Cardiac septum (tissue), 1 donor: ENCODE measurements at regions not wholly inside any gene's neighbourhood (a gene's known extent, or its start where the extent isn't known, plus 50 kb on each side); places are given as distances from the start of the nearest gene placed in this dataset.

Experiments
- DNase-seq: peaks from one replicate; pipeline ENCODE4 v3.0.0-alpha.2; 2020; ENCODE audit warnings: low spot score
- intact Hi-C: fragments of 100-400 bp; cut with DNase I; formaldehyde crosslinking; loops from one replicate; pipeline ENCODE4 v1.14.0; 2022
- donor health status: DM: no; HTN: no; CAD: no.

DNA sequence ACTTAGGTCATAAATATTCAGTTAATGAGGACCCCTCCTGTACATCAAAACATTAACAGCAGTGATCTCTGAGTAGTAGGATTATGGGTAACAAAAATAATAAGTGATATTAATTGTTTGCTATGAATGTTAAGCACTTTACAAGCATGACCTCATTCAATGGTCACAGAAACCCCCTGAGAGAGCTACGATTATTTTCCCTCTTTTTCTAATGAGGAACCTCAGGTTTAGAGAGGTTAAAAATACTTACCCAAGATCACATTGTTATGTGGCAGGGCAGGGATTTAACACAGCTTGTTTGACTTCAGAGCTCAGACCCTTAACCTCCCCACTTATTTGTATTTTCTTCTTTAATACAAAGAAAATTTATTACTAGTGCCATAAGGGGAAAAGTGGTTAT, 228.2 kb downstream of the TBL1XR1 start:
- intact Hi-C loops: no loop called here

DNA sequence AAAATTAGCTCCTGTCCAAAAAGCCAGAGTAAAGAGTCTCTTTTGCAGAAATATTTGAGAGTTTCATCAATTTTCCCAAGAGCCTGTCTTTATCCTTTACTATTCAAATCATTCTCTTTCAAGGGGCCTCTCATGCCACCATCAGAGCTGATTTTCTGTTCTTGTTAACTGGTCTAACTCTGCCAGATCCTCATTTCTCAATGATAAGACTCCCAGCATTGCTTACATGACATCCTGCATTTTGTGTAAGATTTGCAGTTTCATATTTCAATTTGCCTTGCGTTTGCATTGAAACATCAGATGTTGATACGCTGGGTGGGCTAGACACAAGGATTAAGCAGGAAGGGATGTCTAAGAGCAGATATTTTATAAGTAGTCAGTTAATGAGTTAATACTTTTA, 228.7 kb downstream of the TBL1XR1 start:
- intact Hi-C loops: no loop called here

More for the DNA sequence above, 228.2 kb downstream of the TBL1XR1 start:
- no peak for DNase-seq

DNA sequence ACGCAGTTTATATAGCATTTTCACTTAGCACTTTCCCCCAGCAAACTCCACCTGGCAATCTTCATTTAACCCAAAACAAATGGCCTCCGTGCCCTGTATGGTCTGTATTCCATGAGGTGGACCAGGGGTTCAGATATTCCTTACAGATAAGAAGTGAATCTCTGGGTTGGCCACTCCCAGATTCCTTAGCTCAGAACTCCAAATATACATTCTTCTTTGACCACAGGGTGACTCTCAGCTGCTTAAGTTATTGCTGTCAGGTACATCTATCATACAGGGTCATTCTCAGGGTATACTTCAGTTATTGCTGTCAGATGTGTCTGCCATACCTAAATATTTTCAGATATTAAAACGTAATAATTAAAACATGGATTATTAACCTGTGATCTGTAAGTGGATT, 229.8 kb downstream of the TBL1XR1 start:
- DNase-seq: no peak
- intact Hi-C loops: no loop called here

More for the DNA sequence above, 228.7 kb downstream of the TBL1XR1 start:
- DNase-seq: no peak

DNA sequence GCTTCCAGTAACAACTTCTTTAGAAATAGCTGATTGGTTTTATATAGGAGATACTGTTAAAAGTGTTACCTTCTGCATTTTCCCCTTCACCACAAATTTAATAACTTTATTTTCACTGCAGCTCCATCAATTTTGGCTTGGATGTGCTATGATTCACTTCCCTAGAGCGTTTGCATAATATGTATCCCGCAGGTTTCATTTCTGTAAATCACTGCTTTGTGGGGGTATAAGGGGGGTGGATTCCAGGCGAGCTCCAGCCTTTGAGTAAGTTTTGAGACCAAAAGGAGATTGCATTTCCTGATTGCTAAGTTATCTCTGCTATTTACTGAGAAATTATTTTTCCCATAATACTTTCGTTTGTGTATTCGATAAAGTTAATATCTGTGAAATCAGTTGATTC, 232.6 kb downstream of the TBL1XR1 start:
- no peak for DNase-seq
- intact Hi-C loops: no loop called here

DNA sequence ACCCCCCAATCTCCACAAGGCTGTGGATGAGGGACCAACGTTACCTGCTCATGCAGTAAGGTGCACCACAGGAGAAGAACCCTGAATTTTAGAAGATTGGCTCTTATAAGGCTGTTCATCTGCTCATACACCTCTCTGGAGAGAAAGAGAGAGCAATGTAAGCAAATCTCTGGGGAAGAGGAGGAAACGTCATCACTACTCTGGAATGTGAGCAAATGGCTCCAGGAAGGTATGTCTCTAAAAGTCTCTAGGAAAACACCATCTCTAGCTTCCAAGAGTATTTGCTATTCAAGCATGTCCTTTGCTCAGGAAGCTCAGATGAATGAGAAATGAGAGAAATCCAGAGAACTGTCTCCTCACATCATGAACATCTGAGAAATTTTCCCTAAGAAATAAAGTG, 235.4 kb downstream of the TBL1XR1 start:
- intact Hi-C loops: no loop called here
- DNase-seq: no peak

DNA sequence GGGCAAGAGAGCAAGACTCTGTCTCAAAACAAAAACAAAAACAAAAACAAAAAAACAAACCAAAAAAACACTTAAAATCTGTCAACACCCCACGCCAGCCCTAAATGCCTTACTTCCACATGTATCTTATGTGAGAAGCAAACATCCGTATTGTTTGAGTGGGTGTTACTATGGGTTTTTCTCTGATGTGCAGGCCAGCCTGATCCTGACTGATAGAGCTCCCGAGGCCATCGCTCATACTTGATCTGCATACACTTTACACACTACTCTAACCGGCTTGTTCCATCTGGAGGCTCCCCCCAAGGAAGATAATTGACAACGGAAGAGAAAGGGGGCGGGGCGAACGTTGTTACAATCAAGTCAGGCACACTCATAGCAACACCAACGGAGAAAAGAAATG, 237.4 kb downstream of the TBL1XR1 start:
- intact Hi-C loops: loop anchor here (10.0 kb wide), 1 partner anchor 1365 kb away; no protein-coding TSS in a partner anchor
- DNase-seq: no peak

DNA sequence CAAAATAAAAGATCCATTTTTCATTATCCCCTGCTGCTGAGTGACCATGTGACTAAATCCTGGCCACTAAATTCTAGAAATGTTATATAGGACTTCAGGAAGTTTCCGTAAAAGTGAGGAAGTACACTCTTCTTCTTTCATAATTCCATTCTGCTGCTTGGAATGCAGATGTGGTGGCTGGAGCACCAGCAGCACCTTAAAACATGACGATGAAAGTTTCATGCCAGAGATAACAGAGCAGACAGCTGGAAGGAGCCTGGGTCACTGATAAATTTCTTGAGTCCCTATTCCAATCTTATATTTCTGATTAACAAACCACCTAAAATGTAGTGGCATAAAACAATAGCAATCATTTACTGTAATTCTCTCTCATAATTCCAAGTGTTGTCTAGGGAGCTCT, 238.7 kb downstream of the TBL1XR1 start:
- DNase-seq: no peak
- intact Hi-C loops: loop anchor here (10.0 kb wide), 1 partner anchor 1366 kb away; no protein-coding TSS in a partner anchor

DNA sequence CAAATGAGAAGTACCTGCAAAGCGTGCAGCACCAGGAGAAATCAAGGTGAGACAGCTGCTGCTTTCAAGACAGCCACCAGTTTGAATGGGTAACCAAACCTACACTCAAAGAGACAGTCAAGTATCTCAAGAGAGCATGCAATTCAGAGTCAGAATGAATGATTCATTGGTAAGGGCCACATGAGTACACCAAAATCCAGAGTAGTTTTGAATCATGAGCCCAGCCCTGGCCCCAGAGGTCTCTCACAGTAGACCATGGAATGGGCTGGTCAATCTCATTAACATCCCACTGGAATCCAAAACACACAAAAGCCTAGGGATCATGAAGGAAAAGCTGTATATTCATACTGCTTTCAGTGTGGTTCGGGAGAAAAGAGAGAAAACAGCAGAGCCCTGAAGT, 242.8 kb downstream of the TBL1XR1 start:
- no peak for DNase-seq
- intact Hi-C loops: loop anchor here (5.0 to 10.0 kb wide), 5 partner anchors 88 to 1370 kb away; no protein-coding TSS in a partner anchor

DNA sequence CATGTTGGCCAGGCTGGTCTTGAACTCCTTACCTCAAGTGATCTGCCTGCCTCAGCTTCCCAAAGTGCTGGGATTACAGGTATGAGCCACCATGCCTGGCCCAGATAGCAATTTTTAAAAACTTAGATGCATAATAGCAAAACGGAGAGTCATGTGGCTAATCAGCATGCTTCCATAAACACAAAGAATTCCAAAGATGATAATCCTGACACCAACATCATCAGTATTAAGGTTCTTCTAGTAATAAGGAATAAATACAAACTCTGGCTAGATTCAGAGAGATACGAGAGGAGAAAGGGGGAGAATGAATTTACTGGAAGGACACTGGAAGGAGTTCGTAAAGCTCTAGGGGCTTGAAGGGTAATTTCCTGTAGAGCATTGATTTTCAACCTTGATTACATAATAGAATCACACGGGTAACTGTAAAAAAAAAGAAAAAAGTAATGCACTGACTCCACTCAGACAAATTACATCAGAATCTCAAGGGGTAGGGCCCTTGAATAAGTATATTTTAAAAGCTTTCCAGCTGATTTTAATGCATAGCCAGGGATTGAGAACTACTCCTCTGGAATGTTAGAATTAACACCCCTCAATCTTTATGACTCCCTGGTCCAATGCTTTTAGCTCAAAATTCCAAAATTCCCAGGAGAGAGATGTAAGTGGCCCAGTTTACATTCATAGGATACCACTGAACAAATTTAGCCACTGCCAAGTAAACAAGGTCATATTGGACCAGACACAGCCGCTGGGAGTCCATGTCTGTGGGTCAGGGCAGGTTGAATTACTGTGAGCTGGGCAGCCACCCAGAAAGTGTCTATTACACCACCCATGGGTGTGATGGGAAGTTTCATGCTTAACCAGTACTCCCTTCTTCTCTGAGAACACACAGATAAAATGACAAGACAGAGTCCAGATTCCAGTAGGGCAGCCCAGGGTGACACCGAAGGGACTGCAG, 243.9 kb downstream of the TBL1XR1 start:
- intact Hi-C loops: loop anchor here (5.0 to 10.0 kb wide), 5 partner anchors 89 to 1371 kb away; no protein-coding TSS in a partner anchor
- peak; percentile 84 for DNase-seq

DNA sequence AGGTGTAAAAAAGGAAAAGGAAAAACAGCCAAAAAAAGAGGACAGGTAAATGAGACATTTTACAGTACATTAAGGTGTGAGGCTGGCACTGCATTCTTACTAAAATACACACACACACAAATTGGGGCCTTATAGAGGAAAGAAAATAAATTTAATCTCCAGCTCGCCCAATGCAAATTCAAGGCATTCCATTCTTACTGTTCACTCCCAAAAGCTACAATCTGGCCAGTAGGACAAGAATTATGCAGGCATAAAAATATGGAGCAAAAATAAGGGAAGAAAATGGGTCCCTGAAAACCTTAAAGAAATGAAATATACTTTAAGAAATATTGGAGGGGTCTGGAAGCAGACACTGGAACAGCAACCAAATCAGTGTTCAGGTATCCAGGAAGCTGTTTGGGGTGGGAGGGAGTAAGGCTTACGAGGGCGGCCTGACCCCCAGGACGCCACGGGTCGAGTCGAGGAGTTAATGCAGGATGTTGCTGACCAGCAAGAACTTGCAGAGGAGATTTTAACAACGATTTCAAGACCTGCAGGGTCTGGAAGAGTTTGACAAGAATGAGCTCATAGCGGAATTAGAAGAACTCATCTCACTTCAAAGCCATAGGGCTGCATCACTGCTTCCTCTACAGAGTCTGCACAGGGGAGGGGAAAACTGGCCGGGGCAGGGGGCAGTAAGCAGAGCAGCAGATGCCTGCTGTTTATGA, 245.5 kb downstream of the TBL1XR1 start:
- intact Hi-C loops: loop anchor here (2.0 to 10.0 kb wide), 6 partner anchors 91 to 1373 kb away; partner anchors contain the start of gene TBL1XR1
- no peak for DNase-seq

DNA sequence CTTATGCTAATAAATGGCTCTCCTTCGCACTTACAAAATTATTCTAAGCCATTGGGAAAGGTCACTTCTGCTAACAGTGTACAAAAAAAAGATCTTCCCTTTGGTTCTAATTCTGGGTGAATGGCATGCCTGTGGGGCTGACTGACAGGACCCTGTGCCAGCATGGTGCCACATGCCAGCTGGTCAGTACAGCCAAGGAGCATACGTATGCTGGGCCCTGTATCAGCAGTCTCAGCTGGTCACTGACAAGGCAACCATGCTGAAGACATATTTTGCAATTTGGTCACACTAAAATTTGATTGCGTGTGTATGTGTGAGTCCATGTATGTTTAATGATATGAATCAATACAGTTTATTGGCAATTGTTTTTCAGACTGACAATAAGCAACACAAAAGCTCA, 246.1 kb downstream of the TBL1XR1 start:
- peak; percentile 81 for DNase-seq
- intact Hi-C loops: loop anchor here (2.0 to 10.0 kb wide), 6 partner anchors 91 to 1374 kb away; partner anchors contain the start of gene TBL1XR1

DNA sequence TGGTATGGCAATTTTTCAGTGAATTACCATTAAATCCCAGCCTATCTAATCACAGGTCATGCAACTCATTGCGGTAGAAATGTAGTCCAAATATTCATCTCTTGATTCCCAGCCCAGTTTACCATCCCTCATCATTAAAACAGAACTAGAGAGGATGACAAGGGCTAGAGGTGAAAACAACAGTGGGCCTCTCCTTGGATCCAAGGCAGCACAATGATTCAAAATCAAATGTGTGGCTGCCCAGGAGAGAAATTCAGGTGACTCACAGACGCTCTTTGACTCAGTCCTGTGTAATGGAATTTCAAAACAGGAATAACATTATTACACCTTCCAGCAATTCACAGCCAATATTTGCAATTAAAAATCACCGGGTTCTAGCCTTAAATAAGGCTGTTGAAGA, 246.5 kb downstream of the TBL1XR1 start:
- intact Hi-C loops: loop anchor here (2.0 to 10.0 kb wide), 6 partner anchors 92 to 1374 kb away; partner anchors contain the start of gene TBL1XR1

DNA sequence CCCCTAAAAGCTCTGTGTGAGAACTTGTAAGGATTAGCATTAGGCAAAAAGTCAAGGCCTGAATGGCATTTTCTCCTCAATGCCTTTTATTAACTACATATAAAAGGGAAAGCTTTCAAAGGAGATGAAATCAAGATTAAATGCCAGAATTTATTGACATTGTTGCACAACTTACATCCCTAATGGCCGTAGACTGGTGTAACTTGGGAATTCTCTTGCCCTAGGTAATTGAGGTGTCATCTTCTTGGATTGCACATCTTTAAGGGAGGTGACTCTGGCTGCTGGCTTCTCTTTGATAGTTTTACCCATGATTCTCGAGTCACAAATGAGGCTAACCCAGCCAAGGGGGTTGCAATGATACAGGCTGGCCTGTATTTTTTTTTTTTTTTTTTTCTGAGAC, 249.1 kb downstream of the TBL1XR1 start:
- no peak for DNase-seq
- intact Hi-C loops: no loop called here

More for the DNA sequence above, 246.5 kb downstream of the TBL1XR1 start:
- DNase-seq: no peak

DNA sequence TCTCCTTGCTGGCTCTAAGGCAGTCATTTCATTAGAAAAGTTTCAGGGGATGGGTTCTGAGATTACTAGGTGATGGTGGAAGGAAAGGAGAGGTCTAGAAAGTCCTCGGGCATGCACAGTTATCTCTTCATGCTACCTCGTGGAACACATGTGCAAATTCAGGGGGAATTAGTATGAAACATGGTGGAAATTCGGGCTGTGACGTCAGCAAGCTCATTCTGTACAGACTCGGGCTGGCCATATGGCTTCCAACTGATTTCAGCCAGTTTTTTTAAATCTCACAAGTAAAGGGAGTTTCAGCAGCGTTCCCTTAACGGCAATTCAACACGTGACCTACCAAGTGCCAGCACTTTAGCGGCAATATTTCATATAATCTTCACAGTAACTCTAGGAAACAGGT, 251.1 kb downstream of the TBL1XR1 start:
- intact Hi-C loops: no loop called here
- DNase-seq: no peak

DNA sequence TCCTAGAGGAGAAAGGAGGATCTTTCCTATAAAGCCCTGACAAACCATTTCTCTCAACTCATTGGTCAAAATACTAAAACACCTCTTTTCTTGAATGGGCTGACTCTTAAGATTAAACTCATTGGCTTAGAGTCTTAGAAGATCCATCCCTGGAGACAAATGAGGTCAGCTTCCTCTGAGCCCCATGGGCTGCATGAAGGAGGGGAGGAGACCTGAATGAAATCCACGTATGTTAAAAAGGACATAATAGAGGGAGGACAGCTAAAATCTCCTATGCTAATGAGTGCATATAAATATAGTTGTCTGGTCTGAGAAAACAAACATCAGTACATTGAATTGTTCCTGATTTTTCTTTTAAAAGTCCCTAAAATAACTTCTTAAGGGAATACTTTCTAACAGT, 255.0 kb downstream of the TBL1XR1 start:
- no peak for DNase-seq
- intact Hi-C loops: loop anchor here (5.0 kb wide), 1 partner anchor 1445 kb away; no protein-coding TSS in a partner anchor

DNA sequence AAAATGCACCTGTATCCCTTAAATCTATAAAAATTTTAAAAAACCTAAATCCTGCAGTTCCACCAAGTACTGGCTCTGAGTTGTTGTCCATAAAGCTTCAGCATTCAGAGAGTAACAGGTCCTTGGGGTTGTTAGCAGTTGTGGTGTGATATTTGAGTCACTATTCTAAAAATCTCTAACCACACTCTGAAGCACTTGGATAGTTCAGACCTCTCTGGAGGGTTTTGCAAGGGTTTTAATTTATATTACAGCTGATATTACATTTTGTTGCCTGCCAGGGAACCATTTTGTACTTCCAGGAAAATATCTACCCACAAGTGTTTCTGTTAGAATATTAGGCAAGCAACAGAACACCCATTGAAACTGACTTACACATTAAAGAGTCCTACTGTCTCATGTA, 255.6 kb downstream of the TBL1XR1 start:
- DNase-seq: no peak
- intact Hi-C loops: loop anchor here (5.0 kb wide), 1 partner anchor 1446 kb away; no protein-coding TSS in a partner anchor

DNA sequence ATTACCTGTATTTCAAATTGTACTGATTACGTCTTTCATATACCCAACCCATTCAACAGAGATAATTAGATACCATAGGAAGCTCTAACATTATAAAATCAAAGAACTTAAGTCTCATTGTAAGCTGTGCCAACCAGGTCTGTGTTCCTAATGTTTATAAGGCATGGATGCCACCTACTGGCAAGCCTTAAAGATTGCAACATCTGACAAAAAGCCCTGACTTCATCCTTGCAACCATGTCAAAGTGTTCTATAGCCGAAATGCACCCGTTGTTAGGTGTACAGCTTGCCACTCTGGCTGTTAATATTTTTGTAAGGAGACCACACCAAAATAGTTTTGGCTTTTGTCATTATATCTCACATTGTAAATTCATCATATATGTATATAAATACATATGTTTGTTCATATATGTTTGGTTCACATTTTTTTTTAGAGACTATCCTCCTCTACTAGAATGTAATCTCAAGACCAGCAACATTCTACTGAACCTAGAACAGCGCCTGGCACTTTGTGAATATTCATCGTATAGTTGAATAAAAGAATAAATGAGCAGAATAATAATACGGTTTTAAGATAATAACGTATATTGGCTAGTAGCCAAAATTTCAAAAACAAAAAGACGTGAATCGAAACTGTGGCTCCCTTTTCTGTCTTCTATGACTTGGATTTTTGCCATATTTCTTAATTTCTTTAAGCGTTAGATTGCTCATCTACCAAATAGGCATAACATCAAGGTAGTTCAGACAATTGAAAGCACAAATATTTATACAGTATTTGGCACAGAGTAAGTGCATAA, 258.1 kb downstream of the TBL1XR1 start:
- DNase-seq: no peak
- intact Hi-C loops: loop anchor here (5.0 kb wide), 1 partner anchor 67 kb away; no protein-coding TSS in a partner anchor

DNA sequence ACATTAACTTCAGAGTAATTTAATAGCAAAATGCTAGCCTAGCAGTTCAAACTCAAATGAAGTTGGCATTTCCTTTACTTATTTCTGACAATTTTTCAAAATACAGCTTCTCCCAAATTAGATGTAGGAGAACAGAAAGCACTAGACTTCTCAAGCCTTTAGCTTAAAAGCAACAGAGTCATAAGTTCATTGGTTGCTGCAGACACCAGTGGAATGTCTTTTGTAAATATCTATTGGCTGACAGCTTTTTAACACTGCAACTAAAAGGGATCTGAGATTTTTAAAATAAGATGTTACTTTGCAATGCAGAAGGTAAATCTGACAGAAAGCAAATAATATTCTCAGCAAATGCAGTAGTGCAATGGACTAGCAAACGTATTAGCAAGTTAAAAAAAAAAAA, 259.3 kb downstream of the TBL1XR1 start:
- DNase-seq: no peak
- intact Hi-C loops: loop anchor here (5.0 kb wide), 1 partner anchor 66 kb away; no protein-coding TSS in a partner anchor

DNA sequence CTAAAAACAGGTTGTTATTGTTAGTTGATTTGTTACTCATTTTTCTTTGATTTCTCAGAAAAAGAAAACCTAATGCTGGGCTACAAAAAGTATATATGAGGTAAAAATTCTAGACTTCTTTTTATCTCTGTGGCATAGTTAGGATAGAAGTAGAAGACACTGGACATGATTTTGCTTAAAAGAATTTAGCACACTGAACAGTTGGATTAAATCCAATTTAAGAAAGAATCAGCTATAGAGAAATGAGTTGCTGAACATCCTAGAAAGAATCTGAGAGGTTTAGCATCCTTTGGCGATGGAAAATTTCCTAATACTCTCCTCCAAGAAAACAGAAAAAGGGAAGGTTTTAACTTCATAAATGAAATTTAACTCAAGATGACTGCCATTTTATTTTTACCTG, 259.7 kb downstream of the TBL1XR1 start:
- no peak for DNase-seq
- intact Hi-C loops: loop anchor here (5.0 kb wide), 1 partner anchor 65 kb away; no protein-coding TSS in a partner anchor
